ENCODE measurements at regions not wholly inside any gene's neighbourhood (a gene's known extent, or its start where the extent isn't known, plus 50 kb on each side); places are given as distances from the start of the nearest gene placed in this dataset.

GRCh38 chr5:11958321-11958720, 54.1 kb upstream of the CTNND2 start:
- no peak for DNase-seq

GRCh38 chr5:11955331-11955730, 51.1 kb upstream of the CTNND2 start:
- DNase-seq, result no peak

Measured in SHP77 treated with DMSO at 0.1 percent for 48 hours (cell line).